HEK293 (cell line): ENCODE measurements at regions not wholly inside any gene's neighbourhood (a gene's known extent, or its start where the extent isn't known, plus 50 kb on each side); places are given as distances from the start of the nearest gene placed in this dataset.

Experiments used
- CTCF ChIA-PET: fragments of 350-600 bp; formaldehyde crosslinking; extraction: SDS; loops from one replicate; lab custom pipeline; 2021; ENCODE audit warnings: antibody characterized with exemption; lab: Yijun Ruan, JAX
- POLR2A ChIA-PET: fragments of 300-600 bp; formaldehyde crosslinking; extraction: SDS; loops from one replicate; lab custom pipeline; 2020; ENCODE audit warnings: antibody characterized with exemption, inconsistent platforms; lab: Yijun Ruan, JAX
- H3K27ac ChIP-seq: fragments of 200-500 bp; sonication (Bioruptor generic); 2 replicates; pipeline ENCODE4 v1.5.1; 2014; ENCODE audit warnings: low read depth, low read length, control low read depth, inconsistent platforms; ENCODE audit errors: extremely low read depth
- H3K36me3 ChIP-seq, 2 experiments: fragments of 200-500 bp in 1 of 2; sonication (Bioruptor generic) in 1 of 2; 1 replicate in 1 of 2; 2 replicates in 1 of 2; pipeline ENCODE4 v1.5.1; 2014 to 2017; ENCODE audit warnings: inconsistent platforms in 2 of 2, low read length in 2 of 2; ENCODE audit not compliant: control insufficient read depth in 2 of 2, insufficient read depth in 1 of 2
- H3K4me1 ChIP-seq: fragments of 200-500 bp; sonication (Bioruptor generic); 2 replicates; pipeline ENCODE4 v1.5.1; 2014; ENCODE audit warnings: mild to moderate bottlenecking, low read length, inconsistent platforms; ENCODE audit not compliant: control insufficient read depth, insufficient read depth
- H3K4me3 ChIP-seq: 2 replicates; pipeline ENCODE4 v1.5.1; 2011; ENCODE audit warnings: low read depth, mild to moderate bottlenecking, control low read depth, low read length, moderate library complexity
- H3K9me3 ChIP-seq: fragments of 200-500 bp; sonication (Bioruptor generic); 2 replicates; pipeline ENCODE4 v1.5.1; 2014; ENCODE audit warnings: low read depth, low read length, inconsistent platforms; ENCODE audit not compliant: control insufficient read depth, insufficient read depth
- BCL11B ChIP-seq: fragments of 450-650 bp; formaldehyde crosslinking; IDR thresholded peaks from 2 replicates; pipeline ENCODE4 v1.5.1; 2016; ENCODE audit warnings: low read depth, missing biosample characterization, missing genetic modification characterization
- KLF7 ChIP-seq: fragments of 450-650 bp; formaldehyde crosslinking; IDR thresholded peaks from 2 replicates; pipeline ENCODE4 v1.5.1; 2016; ENCODE audit warnings: missing biosample characterization, missing genetic modification characterization, borderline replicate concordance
- PRDM10 ChIP-seq: fragments of 450-650 bp; formaldehyde crosslinking; IDR thresholded peaks from 2 replicates; pipeline ENCODE4 v1.5.1; 2016; ENCODE audit warnings: missing biosample characterization, missing genetic modification characterization
- ZFP69B ChIP-seq: fragments of 450-650 bp; formaldehyde crosslinking; IDR thresholded peaks from 2 replicates; pipeline ENCODE4 v1.5.1; 2016; ENCODE audit warnings: missing biosample characterization, missing genetic modification characterization
- ZNF175 ChIP-seq: fragments of 450-650 bp; formaldehyde crosslinking; IDR thresholded peaks from 2 replicates; pipeline ENCODE4 v1.5.1; 2016; ENCODE audit warnings: missing biosample characterization, missing genetic modification characterization
- ZNF18 ChIP-seq: fragments of 450-650 bp; formaldehyde crosslinking; IDR thresholded peaks from 2 replicates; pipeline ENCODE4 v1.5.1; 2016; ENCODE audit warnings: missing biosample characterization, missing genetic modification characterization
- ZNF214 ChIP-seq: fragments of 450-650 bp; formaldehyde crosslinking; IDR thresholded peaks from 2 replicates; pipeline ENCODE4 v1.5.1; 2017; ENCODE audit warnings: missing biosample characterization, mild to moderate bottlenecking, missing genetic modification characterization, borderline replicate concordance
- ZNF280C ChIP-seq: fragments of 450-650 bp; formaldehyde crosslinking; IDR thresholded peaks from 2 replicates; pipeline ENCODE4 v1.5.1; 2016; ENCODE audit warnings: missing biosample characterization, missing genetic modification characterization
- ZNF341 ChIP-seq: fragments of 450-650 bp; formaldehyde crosslinking; IDR thresholded peaks from 2 replicates; pipeline ENCODE4; 2016; ENCODE audit warnings: low read depth, missing biosample characterization, missing genetic modification characterization
- ZNF416 ChIP-seq: fragments of 450-650 bp; formaldehyde crosslinking; IDR thresholded peaks from 2 replicates; pipeline ENCODE4 v1.5.1; 2016; ENCODE audit warnings: missing biosample characterization, missing genetic modification characterization
- ZNF530 ChIP-seq: fragments of 450-650 bp; formaldehyde crosslinking; IDR thresholded peaks from 2 replicates; pipeline ENCODE4 v1.5.1; 2016; ENCODE audit warnings: low read depth, missing biosample characterization, missing genetic modification characterization
- ZNF585B ChIP-seq: fragments of 450-650 bp; formaldehyde crosslinking; IDR thresholded peaks from 2 replicates; pipeline ENCODE4 v1.5.1; 2016; ENCODE audit warnings: missing biosample characterization, missing genetic modification characterization
- ZNF629 ChIP-seq: fragments of 450-650 bp; formaldehyde crosslinking; IDR thresholded peaks from 2 replicates; pipeline ENCODE4 v1.5.1; 2017; ENCODE audit warnings: missing biosample characterization, missing genetic modification characterization
- ZNF837 ChIP-seq: fragments of 450-650 bp; formaldehyde crosslinking; IDR thresholded peaks from 2 replicates; pipeline ENCODE4 v1.5.1; 2016; ENCODE audit warnings: missing biosample characterization, missing genetic modification characterization
- ZNF843 ChIP-seq: fragments of 450-650 bp; formaldehyde crosslinking; IDR thresholded peaks from 2 replicates; pipeline ENCODE4 v1.5.1; 2016; ENCODE audit warnings: missing biosample characterization, missing genetic modification characterization
- ZSCAN23 ChIP-seq: fragments of 450-650 bp; formaldehyde crosslinking; IDR thresholded peaks from 2 replicates; pipeline ENCODE4 v1.5.1; 2016; ENCODE audit warnings: missing biosample characterization, missing genetic modification characterization
- TF ChIP-seq, protein P1 (sequence below): fragments of 450-650 bp; formaldehyde crosslinking; IDR thresholded peaks from 2 replicates; pipeline ENCODE4 v1.5.1; 2016; ENCODE audit warnings: missing biosample characterization, missing genetic modification characterization
- TF ChIP-seq, protein P2 (sequence below): fragments of 450-650 bp; formaldehyde crosslinking; IDR thresholded peaks from 2 replicates; pipeline ENCODE4 v1.5.1; 2016; ENCODE audit warnings: missing biosample characterization, missing genetic modification characterization, borderline replicate concordance
- TF ChIP-seq, protein P3 (sequence below): fragments of 450-650 bp; formaldehyde crosslinking; IDR thresholded peaks from 2 replicates; pipeline ENCODE4 v1.5.1; 2016; ENCODE audit warnings: missing biosample characterization, missing genetic modification characterization
- TF ChIP-seq, protein P4 (sequence below): fragments of 450-650 bp; formaldehyde crosslinking; IDR thresholded peaks from 2 replicates; pipeline ENCODE4 v1.5.1; 2016; ENCODE audit warnings: missing biosample characterization, missing genetic modification characterization, low read depth

DNA sequence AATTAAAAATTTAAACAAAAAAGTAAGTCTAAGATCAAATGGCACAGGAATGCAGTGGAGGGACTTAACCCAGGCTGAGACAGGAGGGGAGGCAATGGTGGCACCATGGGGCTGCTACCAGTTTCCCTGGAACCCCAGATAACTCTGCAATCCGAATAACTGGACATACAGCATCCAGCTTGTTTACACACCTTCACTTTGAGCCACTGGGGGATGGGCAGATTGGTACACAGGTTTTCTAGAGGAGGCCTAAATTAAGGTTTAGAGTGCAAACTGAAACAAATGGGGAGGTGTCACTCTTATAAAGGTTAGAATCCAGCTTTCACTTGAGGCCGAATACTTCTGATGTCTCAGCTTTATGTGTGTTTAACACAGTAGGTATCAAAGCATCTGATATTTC lies 189.3 kb upstream of the FN1 start (continued):
- TF ChIP-seq ZNF214 (no peak), KLF7 (no peak), ZNF629 (no peak), ZNF175 (tag by site-specific recombination) (no peak), ZNF585B (tag by site-specific recombination) (no peak), ZSCAN23 (tag by site-specific recombination) (no peak)

- no peaks in the 10 kb centered on the region for H3K36me3 ChIP-seq
- peaks cover 6% of the 10 kb centered on the region for H3K4me1 ChIP-seq
- no peaks in the 10 kb centered on the region for H3K9me3 ChIP-seq
- CTCF ChIA-PET, result interaction anchor here (0.9 kb wide), 1 partner anchor 204 kb away, joined by 3 read pairs; no protein-coding TSS in a partner anchor
- H3K27ac ChIP-seq, result no peak overlapping the region
- H3K4me3 ChIP-seq, result no peak overlapping the region
- POLR2A ChIA-PET, result no interaction called here
- TF ChIP-seq ZFP69B (tag by site-specific recombination), result no peak
- TF ChIP-seq ZNF530 (tag by site-specific recombination), result no peak
- TF ChIP-seq ZNF341 (tag by site-specific recombination), result no peak
- no peak for TF ChIP-seq ZNF18 (tag by site-specific recombination)
- TF ChIP-seq, protein P1, sequence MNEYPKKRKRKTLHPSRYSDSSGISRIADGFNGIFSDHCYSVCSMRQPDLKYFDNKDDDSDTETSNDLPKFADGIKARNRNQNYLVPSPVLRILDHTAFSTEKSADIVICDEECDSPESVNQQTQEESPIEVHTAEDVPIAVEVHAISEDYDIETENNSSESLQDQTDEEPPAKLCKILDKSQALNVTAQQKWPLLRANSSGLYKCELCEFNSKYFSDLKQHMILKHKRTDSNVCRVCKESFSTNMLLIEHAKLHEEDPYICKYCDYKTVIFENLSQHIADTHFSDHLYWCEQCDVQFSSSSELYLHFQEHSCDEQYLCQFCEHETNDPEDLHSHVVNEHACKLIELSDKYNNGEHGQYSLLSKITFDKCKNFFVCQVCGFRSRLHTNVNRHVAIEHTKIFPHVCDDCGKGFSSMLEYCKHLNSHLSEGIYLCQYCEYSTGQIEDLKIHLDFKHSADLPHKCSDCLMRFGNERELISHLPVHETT, result no peak
- no peak for TF ChIP-seq ZNF585B (tag by site-specific recombination)
- TF ChIP-seq, protein P2, sequence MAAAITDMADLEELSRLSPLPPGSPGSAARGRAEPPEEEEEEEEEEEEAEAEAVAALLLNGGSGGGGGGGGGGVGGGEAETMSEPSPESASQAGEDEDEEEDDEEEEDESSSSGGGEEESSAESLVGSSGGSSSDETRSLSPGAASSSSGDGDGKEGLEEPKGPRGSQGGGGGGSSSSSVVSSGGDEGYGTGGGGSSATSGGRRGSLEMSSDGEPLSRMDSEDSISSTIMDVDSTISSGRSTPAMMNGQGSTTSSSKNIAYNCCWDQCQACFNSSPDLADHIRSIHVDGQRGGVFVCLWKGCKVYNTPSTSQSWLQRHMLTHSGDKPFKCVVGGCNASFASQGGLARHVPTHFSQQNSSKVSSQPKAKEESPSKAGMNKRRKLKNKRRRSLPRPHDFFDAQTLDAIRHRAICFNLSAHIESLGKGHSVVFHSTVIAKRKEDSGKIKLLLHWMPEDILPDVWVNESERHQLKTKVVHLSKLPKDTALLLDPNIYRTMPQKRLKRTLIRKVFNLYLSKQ (tag by site-specific recombination), result no peak
- no peak for TF ChIP-seq ZNF629
- no peak for TF ChIP-seq BCL11B (tag by site-specific recombination)
- TF ChIP-seq PRDM10 (tag by site-specific recombination), result no peak
- TF ChIP-seq ZNF843, result no peak
- TF ChIP-seq ZNF175 (tag by site-specific recombination), result no peak
- TF ChIP-seq ZNF416, result no peak
- TF ChIP-seq, protein P3, sequence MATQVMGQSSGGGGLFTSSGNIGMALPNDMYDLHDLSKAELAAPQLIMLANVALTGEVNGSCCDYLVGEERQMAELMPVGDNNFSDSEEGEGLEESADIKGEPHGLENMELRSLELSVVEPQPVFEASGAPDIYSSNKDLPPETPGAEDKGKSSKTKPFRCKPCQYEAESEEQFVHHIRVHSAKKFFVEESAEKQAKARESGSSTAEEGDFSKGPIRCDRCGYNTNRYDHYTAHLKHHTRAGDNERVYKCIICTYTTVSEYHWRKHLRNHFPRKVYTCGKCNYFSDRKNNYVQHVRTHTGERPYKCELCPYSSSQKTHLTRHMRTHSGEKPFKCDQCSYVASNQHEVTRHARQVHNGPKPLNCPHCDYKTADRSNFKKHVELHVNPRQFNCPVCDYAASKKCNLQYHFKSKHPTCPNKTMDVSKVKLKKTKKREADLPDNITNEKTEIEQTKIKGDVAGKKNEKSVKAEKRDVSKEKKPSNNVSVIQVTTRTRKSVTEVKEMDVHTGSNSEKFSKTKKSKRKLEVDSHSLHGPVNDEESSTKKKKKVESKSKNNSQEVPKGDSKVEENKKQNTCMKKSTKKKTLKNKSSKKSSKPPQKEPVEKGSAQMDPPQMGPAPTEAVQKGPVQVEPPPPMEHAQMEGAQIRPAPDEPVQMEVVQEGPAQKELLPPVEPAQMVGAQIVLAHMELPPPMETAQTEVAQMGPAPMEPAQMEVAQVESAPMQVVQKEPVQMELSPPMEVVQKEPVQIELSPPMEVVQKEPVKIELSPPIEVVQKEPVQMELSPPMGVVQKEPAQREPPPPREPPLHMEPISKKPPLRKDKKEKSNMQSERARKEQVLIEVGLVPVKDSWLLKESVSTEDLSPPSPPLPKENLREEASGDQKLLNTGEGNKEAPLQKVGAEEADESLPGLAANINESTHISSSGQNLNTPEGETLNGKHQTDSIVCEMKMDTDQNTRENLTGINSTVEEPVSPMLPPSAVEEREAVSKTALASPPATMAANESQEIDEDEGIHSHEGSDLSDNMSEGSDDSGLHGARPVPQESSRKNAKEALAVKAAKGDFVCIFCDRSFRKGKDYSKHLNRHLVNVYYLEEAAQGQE, result no peak
- TF ChIP-seq ZNF837 (tag by site-specific recombination), result no peak
- TF ChIP-seq ZNF280C (tag by site-specific recombination), result no peak
- no peak for TF ChIP-seq ZNF214
- TF ChIP-seq, protein P4, sequence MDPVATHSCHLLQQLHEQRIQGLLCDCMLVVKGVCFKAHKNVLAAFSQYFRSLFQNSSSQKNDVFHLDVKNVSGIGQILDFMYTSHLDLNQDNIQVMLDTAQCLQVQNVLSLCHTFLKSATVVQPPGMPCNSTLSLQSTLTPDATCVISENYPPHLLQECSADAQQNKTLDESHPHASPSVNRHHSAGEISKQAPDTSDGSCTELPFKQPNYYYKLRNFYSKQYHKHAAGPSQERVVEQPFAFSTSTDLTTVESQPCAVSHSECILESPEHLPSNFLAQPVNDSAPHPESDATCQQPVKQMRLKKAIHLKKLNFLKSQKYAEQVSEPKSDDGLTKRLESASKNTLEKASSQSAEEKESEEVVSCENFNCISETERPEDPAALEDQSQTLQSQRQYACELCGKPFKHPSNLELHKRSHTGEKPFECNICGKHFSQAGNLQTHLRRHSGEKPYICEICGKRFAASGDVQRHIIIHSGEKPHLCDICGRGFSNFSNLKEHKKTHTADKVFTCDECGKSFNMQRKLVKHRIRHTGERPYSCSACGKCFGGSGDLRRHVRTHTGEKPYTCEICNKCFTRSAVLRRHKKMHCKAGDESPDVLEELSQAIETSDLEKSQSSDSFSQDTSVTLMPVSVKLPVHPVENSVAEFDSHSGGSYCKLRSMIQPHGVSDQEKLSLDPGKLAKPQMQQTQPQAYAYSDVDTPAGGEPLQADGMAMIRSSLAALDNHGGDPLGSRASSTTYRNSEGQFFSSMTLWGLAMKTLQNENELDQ (tag by site-specific recombination), result no peak
Observed at GRCh38 chr2:215624423-215624829, 188.6 kb upstream of the FN1 start.
